ENCODE measurements at regions not wholly inside any gene's neighbourhood (a gene's known extent, or its start where the extent isn't known, plus 50 kb on each side); places are given as distances from the start of the nearest gene placed in this dataset.
"Not testable (repeated sequence)": the region's sequence is repeated elsewhere in the genome, so short reads cannot be mapped to it uniquely, and the experiment has no call there.

DNA sequence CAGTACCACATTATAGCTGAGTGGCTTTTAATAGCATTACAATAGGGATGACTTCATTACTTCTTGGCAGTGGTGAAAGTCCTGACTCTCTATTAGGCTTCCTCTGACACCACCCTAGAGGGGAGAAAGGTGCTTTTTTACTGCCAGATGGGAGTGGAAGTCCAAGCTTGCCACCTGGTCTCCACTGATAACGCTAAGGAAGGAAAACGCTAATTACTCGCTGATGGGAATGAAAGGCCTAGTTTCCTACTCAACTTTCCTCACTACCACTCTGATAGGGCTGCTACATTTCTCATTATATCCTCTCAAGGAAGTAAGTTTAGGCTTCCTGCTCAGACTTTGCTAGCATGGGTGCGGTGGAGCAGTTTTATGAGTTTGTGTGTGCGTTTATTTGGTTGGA is 62.3 kb upstream of the PAGE3 start:
- DNase-seq (ENCODE audit: low spot score): no peak
- in situ Hi-C loops (cut with HindIII; ENCODE audit: low sequenced_read_pairs): no loop called here

DNA sequence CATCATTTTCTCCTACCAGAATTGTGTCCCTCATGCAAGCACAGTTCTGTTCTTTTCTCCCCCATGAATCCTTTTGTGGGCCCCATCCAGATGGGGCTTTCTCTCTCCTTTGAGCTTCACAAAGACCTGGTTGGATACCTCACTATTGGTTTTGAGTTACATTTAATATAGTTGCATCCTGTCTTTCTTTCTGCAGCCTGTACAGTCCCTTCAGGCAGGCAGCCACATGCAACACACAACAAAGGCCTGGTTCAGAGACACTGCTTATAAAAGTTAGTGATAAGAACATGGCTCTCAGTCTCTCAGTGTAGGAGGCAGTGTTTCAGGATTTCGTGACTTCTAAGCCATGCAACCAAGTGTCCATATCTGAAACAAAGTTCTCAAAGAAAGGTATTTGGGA is 70.6 kb upstream of the PAGE3 start:
- DNase-seq (ENCODE audit: low spot score): no peak
- in situ Hi-C loops (cut with HindIII; ENCODE audit: low sequenced_read_pairs): no loop called here

DNA sequence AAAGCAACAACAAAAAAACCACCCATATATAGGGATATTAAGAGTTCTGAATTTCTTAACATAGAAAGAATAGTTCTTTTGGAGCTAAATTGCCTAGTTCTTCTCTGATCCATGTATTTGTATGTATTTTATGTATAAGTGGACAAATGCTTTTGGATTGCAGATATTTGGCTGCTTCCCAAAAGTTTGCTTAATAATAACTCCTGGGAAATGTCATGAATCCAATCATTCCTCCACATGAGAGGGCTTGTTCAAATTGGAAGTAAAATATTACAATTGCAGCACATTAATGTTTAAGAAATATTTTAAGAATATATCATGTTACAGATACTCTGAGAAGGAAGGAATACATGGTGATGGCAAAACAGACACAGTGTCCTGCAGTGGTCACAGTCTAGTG is 71.5 kb upstream of the PAGE3 start:
- in situ Hi-C loops (cut with HindIII; ENCODE audit: low sequenced_read_pairs): no loop called here
- DNase-seq (ENCODE audit: low spot score): no peak

DNA sequence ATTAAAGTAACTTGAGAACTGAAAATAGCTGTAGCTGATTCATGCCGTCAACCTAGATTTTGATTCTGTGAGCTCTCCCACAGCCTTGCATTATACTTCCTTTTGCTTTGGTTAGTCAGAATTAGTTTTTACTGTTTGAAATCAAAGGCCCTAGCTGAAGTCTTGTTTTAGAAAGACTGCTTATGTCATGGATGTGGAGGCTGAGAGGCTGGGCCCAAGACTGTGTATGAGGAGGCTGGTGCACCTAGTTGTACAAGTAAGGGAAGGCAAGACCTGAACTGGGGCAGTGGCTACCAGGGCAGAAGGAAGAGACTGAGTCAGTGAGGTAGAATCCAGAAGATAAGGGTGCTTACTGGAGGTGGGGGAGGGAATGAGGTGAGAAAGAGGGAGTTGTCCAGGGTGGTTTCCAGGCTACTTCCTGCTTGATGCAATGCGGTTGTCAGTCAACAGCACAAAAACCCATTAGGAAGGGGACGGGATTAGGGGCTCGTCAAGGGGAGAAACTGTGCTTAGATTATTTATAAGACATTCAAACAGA is 76.2 kb upstream of the PAGE3 start:
- in situ Hi-C loops (cut with HindIII; ENCODE audit: low sequenced_read_pairs): no loop called here

DNA sequence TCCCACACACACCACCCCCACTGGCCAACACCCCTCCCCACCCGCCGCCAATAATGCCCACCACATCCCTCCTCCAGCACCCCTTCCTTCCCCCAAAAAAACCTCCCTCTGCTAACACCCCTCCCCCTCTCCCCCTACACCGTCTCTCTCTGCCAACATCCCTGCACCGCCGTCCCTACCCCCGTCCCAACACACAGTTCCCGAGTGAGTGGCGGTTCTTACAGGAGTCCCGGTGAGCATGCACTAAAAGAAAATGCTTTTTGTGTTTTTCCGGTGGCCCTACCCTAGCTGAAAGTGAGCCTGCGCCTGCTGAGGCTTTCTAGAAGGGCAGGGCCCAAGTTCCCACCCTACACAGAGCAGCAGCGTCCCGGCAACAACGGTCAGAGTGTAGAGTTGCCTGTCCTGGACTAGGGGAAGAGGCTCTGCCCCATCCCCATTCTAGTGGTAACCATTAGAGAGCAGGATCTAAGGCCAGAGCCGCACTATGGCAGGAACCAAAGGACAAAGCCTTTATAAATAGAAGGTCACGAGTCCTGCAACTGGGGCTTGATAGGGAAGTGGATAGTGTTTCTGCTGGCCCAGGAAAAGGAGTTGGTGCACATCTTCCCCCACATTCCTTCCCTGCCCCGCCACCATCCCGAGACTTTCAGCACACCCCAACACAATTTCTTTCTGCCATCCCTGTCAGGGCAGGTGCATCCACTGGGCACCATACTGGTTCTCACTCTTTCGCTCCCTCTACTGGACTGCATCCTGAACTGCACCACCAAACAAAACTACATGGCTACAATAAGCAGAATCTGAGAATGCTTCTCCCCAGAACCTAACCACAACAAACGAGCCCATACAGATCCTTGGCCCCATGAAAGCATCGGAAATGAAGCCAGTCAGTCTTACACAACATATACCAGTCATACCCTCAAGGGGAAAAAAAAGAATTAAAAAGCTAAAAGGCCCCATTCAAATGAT is 78.1 kb upstream of the PAGE3 start:
- DNase-seq (ENCODE audit: low spot score): peak; percentile 40
- in situ Hi-C loops (cut with HindIII; ENCODE audit: low sequenced_read_pairs): no loop called here

More for the DNA sequence above, 76.2 kb upstream of the PAGE3 start:
- no peak for DNase-seq (ENCODE audit: low spot score)

DNA sequence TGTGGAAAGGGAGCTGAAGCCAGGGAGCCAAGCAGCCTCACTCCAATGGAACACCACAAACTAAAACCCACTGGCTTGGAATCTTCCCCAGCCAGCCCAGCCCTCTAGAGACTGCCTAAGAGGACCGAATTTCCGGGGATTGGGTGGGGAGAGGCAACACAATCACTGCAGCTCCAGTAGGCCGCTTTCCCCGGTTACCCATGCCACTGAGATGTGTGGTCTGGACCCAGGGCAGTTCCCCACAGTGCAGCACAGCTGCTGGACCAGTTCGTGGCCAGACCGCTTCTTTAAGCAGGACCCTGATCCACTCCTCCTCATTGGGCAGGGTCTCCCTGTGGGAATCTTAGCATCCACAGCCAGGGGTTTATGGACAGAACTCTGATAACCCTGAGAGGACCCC is 91.9 kb upstream of the PAGE3 start:
- DNase-seq (ENCODE audit: low spot score): no peak
- in situ Hi-C loops (cut with HindIII; ENCODE audit: low sequenced_read_pairs): no loop called here

DNA sequence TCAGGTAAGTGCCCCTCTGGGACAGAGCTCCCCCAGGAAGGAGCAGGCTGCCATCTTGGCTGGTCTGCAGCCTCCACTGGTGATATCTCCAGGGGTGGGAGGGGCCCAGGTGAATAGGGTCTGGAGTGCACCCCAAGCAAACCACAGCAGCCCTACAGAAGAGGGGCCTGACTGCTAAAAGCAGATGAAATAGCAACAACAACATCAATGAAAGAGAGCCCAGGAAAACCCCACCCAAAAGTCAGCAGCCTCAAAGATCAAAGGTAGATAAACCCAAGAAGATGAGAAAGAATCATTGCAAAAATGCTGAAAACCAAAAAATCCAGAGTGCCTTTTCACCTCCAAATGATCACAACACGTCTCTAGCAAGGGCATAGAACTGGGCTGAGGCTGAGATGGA is 92.5 kb upstream of the PAGE3 start:
- in situ Hi-C loops (cut with HindIII; ENCODE audit: low sequenced_read_pairs): no loop called here
- DNase-seq (ENCODE audit: low spot score): no peak

DNA sequence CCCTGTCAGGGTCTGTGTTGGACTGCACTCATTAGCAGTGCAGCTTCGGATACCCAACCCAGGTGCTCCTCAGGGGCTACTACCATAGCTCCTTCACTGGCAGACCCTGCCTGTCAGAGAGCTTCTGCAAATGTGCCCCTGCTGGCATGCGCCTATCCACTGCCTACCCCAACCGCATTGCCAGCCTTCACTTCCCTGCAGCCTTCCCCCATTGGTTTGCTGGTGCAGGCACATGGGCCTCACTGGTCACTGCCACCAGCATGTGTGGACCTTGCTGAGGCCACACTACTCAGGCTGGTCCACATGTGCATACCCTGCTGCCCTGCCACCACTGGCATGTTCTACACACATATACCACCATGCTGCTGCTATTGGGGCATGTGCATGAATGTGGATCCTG is 72.5 kb upstream of the MAGEH1 start:
- DNase-seq (ENCODE audit: low spot score): no peak
- in situ Hi-C loops (cut with HindIII; ENCODE audit: low sequenced_read_pairs): no loop called here

DNA sequence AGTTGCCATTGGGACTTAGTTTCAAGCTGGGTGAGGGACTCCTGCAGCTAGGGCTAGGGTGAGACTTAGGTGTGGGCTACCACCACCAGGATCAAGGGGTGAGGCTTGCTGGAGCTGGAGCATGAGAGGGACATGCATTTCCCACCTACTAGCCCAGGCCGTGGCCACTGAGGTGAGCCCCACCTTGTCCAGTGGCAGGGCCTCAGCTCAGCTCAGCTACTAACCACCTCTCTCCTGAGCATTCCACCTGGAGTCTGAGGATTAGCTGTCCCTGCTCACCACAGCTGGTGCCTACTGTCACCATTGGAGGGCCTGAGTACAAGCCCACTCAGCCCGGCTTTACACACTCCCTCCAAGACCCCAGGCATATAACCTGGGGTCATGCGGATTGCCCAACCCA is 62.6 kb upstream of the MAGEH1 start:
- no peak for DNase-seq (ENCODE audit: low spot score)

DNA sequence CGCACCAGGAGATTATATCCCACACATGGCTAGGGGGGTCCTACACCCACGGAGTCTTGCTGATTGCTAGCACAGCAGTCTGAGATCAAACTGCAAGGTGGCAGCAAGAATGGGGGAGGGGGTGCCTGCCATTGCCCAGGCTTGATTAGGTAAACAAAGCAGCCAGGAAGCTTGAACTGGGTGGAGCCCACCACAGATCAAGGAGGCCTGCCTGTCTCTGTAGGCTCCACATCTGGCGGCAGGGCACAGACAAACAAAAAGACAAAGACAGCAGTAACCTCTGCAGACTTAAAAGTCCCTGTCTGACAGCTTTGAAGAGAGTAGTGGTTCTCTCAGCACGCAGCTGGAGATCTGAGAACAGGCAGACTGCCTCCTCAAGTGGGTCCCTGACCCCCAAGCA is 55.1 kb upstream of the MAGEH1 start:
- in situ Hi-C loops (cut with HindIII; ENCODE audit: low sequenced_read_pairs): not testable (repeated sequence)

More for the DNA sequence above, 62.6 kb upstream of the MAGEH1 start:
- in situ Hi-C loops (cut with HindIII; ENCODE audit: low sequenced_read_pairs): no loop called here

More for the DNA sequence above, 55.1 kb upstream of the MAGEH1 start:
- DNase-seq (ENCODE audit: low spot score): not testable (repeated sequence)
